GM23338 (cell line): ENCODE measurements at regions not wholly inside any gene's neighbourhood (a gene's known extent, or its start where the extent isn't known, plus 50 kb on each side); places are given as distances from the start of the nearest gene placed in this dataset.

Experiments used
- CREB1 ChIP-seq: fragments of 250-450 bp; sonication (Bioruptor Pico); IDR thresholded peaks from 2 replicates; pipeline ENCODE4 v1.5.0; 2020; ENCODE audit warnings: low read depth, mild to moderate bottlenecking, moderate library complexity
- CTCF ChIP-seq, 2 experiments: fragments of 200-600 bp in 1 of 2; sonication (generic) in 1 of 2; conservative IDR thresholded peaks; 2 replicates each; pipeline versions ENCODE4 v1.5.1 to v1.6.1; 2016 to 2017; ENCODE audit warnings: antibody characterized with exemption in 2 of 2, low read depth in 2 of 2, mild to moderate bottlenecking in 2 of 2, moderate library complexity in 1 of 2
- EZH2 ChIP-seq: fragments of 200-600 bp; sonication (generic); IDR thresholded peaks from one replicate; pipeline ENCODE4 v1.8.0; 2017; ENCODE audit warnings: antibody characterized with exemption, mild to moderate bottlenecking, low read depth; ENCODE audit not compliant: unreplicated experiment
- EZH2phosphoT487 ChIP-seq: fragments of 200-600 bp; sonication (generic); IDR thresholded peaks from one replicate; pipeline ENCODE4 v1.8.1; 2018; ENCODE audit warnings: antibody characterized with exemption; ENCODE audit not compliant: unreplicated experiment

- no peak for TF ChIP-seq EZH2
- TF ChIP-seq CTCF (conservative IDR thresholded peaks at IDR 0.05; ENCODE audit: low read depth in 2 of 2), result no peak
- no peak for TF ChIP-seq EZH2phosphoT487
- TF ChIP-seq CREB1, result no peak
Observed at GRCh38 chr15:46410705-46411104, 775.9 kb downstream of the SQOR start.
